DND-41 (cell line): ENCODE measurements at regions not wholly inside any gene's neighbourhood (a gene's known extent, or its start where the extent isn't known, plus 50 kb on each side); places are given as distances from the start of the nearest gene placed in this dataset.

Source experiments
- CTCF ChIP-seq: IDR thresholded peaks from 2 replicates; pipeline ENCODE4 v1.5.1; 2012; ENCODE audit warnings: borderline replicate concordance, low read length, moderate library complexity, mild to moderate bottlenecking; ENCODE audit not compliant: poor library complexity, severe bottlenecking; ENCODE audit errors: extremely low read depth
- EZH2 ChIP-seq: IDR thresholded peaks from 3 replicates; pipeline ENCODE4 v1.6.1; 2012; ENCODE audit warnings: borderline replicate concordance, low read depth, mild to moderate bottlenecking, moderate library complexity, low read length, inconsistent platforms; ENCODE audit not compliant: severe bottlenecking

DNA sequence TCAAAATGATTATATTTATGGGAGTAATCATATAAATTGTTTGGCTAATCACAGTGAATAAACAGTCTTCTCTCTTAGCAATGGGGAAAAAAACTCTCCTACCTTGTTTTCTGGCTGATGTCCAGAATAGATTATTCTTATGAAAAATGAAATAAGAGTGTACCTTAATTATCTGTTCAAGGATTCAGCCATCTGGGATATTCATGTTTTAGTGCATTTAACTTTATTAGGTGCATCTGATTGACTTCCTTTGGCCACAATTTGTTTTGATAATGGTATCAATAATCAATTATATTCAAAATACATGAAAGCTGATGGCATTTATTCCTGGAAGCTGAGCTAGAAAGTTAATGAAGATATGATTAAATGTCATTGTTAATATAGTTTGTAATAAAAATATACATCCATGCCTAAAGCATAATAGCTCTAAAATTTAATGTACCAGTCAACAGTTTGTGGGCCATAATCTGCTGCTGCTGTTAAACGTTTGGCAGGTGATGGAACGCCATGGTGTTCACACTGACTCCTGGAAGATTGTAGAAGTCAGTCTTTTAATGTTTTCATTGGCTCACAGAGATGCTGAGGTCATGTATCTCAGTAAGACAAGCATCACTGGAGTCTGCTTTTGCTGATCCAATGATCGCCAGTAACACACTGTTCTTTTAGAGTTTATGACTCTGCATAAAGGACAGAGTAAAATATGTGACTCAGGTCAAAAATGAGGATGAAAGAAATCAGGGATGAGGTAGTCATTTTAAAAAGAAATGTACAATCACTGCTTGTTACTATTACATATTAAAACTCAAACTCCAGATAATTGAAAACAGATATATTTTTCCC is 105.8 kb downstream of the ISL1 start:
- TF ChIP-seq CTCF, result no peak
- no peak for TF ChIP-seq EZH2
